IMR-90 (cell line): ENCODE measurements at regions not wholly inside any gene's neighbourhood (a gene's known extent, or its start where the extent isn't known, plus 50 kb on each side); places are given as distances from the start of the nearest gene placed in this dataset.
A peak's percentile ranks its signal among the peaks of the same experiment; 100 is the strongest.

Experiments
- ATAC-seq: fragments of 200-7000 bp; cut with Tn5 transposase; 2 replicates; pipeline ENCODE4 v1.9.1; 2020; ENCODE audit warnings: low read depth, mild to moderate bottlenecking, moderate library complexity
- BruUV-seq: library from RNA; stranded (reverse); fragments of 400-500 nt; replicated peaks from 2 replicates; lab custom pipeline; 2021; lab: Mats Ljungman, UMichigan
- CTCF ChIA-PET: fragments of 300-600 bp; formaldehyde crosslinking; extraction: SDS; loops from one replicate; lab custom pipeline; 2021; ENCODE audit warnings: antibody characterized with exemption; lab: Yijun Ruan, JAX
- POLR2A ChIA-PET: fragments of 300-600 bp; sonication (Branson Sonifier 250); formaldehyde crosslinking; loops from one replicate; lab custom pipeline; 2022; ENCODE audit warnings: antibody characterized with exemption; ENCODE audit not compliant: unreplicated experiment; lab: Charles Lee
- DNase-seq: peaks from one replicate; pipeline ENCODE4 v3.0.0; 2013
- H2AFZ ChIP-seq: replicated peaks from 2 replicates; pipeline ENCODE3; 2013; ENCODE audit warnings: low read length, mild to moderate bottlenecking; ENCODE audit not compliant: poor library complexity
- H2AK5ac ChIP-seq: 2 replicates; pipeline ENCODE4 v1.6.1; 2013; ENCODE audit warnings: low read depth, low read length, inconsistent platforms
- H2AK9ac ChIP-seq: replicated peaks from 2 replicates; pipeline ENCODE3; 2013; ENCODE audit warnings: mild to moderate bottlenecking, low read depth, low read length, moderate library complexity; ENCODE audit not compliant: poor library complexity
- H2BK120ac ChIP-seq: 2 replicates; pipeline ENCODE4 v1.6.1; 2013; ENCODE audit warnings: low read depth, low read length, inconsistent platforms
- H2BK15ac ChIP-seq: 3 replicates; pipeline ENCODE4 v1.6.1; 2013; ENCODE audit warnings: low read depth, low read length, inconsistent platforms
- H2BK20ac ChIP-seq: 2 replicates; pipeline ENCODE4 v1.6.1; 2013; ENCODE audit warnings: low read depth, mild to moderate bottlenecking, inconsistent platforms, low read length, moderate library complexity
- H2BK5ac ChIP-seq: 2 replicates; pipeline ENCODE4 v1.6.1; 2013; ENCODE audit warnings: mild to moderate bottlenecking, low read depth, low read length, inconsistent platforms; ENCODE audit not compliant: poor library complexity, severe bottlenecking
- H3K14ac ChIP-seq: replicated peaks from 2 replicates; pipeline ENCODE4 v1.6.1; 2013; ENCODE audit warnings: low read depth, low read length, inconsistent platforms
- H3K18ac ChIP-seq: 2 replicates; pipeline ENCODE4 v1.6.1; 2013; ENCODE audit warnings: low read depth, low read length, control low read depth
- H3K23ac ChIP-seq: 2 replicates; pipeline ENCODE4 v1.6.1; 2013; ENCODE audit warnings: low read depth, low read length, inconsistent platforms
- H3K27ac ChIP-seq: 2 replicates; pipeline ENCODE4 v1.5.1; 2013; ENCODE audit warnings: mild to moderate bottlenecking, control low read depth, low read length; ENCODE audit not compliant: insufficient read depth
- H3K27me3 ChIP-seq: 2 replicates; pipeline ENCODE4 v1.6.1; 2013; ENCODE audit warnings: low read length; ENCODE audit not compliant: control insufficient read depth, insufficient read depth
- H3K36me3 ChIP-seq: 2 replicates; pipeline ENCODE4 v1.6.1; 2013; ENCODE audit warnings: low read length, mixed read lengths; ENCODE audit not compliant: control insufficient read depth, insufficient read depth
- H3K4ac ChIP-seq: 2 replicates; pipeline ENCODE4 v1.6.1; 2013; ENCODE audit warnings: low read depth, low read length, inconsistent platforms
- H3K4me1 ChIP-seq: 2 replicates; pipeline ENCODE4 v1.6.1; 2013; ENCODE audit warnings: low read length, mixed read lengths; ENCODE audit not compliant: control insufficient read depth, insufficient read depth
- H3K4me2 ChIP-seq: 2 replicates; pipeline ENCODE4 v1.6.1; 2013; ENCODE audit warnings: low read depth, mild to moderate bottlenecking, control low read depth, low read length, moderate library complexity
- H3K4me3 ChIP-seq: 2 replicates; pipeline ENCODE4 v1.5.1; 2013; ENCODE audit warnings: low read depth, mild to moderate bottlenecking, control low read depth, low read length, moderate library complexity; ENCODE audit not compliant: insufficient read depth
- H3K56ac ChIP-seq: 2 replicates; pipeline ENCODE4 v1.6.1; 2013; ENCODE audit warnings: low read length, inconsistent platforms; ENCODE audit not compliant: insufficient read depth; ENCODE audit errors: extremely low read depth
- H3K79me1 ChIP-seq, 2 experiments: 2 replicates each; pipeline ENCODE4 v1.6.1; 2013; ENCODE audit warnings: low read length in 2 of 2, inconsistent platforms in 1 of 2, low read depth in 1 of 2
- H3K9ac ChIP-seq: 2 replicates; pipeline ENCODE4 v1.6.1; 2013; ENCODE audit warnings: low read depth, low read length, control low read depth
- H3K9me1 ChIP-seq: 2 replicates; pipeline ENCODE4 v1.6.1; 2013; ENCODE audit warnings: low read length, inconsistent platforms; ENCODE audit not compliant: insufficient read depth
- H3K9me3 ChIP-seq: 2 replicates; pipeline ENCODE4 v1.6.1; 2013; ENCODE audit warnings: low read length; ENCODE audit not compliant: control insufficient read depth, insufficient read depth
- H4K20me1 ChIP-seq: 2 replicates; pipeline ENCODE4 v1.6.1; 2013; ENCODE audit warnings: low read length, inconsistent platforms; ENCODE audit not compliant: insufficient read depth
- H4K5ac ChIP-seq: 2 replicates; pipeline ENCODE4 v1.6.1; 2013; ENCODE audit warnings: mild to moderate bottlenecking, low read depth, low read length, control low read depth
- H4K8ac ChIP-seq, 2 experiments: 2 replicates each; pipeline ENCODE4 v1.6.1; 2013; ENCODE audit warnings: low read depth in 2 of 2, low read length in 2 of 2, control low read depth in 1 of 2, inconsistent platforms in 1 of 2
- H4K91ac ChIP-seq: 2 replicates; pipeline ENCODE4 v1.6.1; 2013; ENCODE audit warnings: low read depth, low read length, inconsistent platforms; ENCODE audit not compliant: insufficient read depth
- CEBPB ChIP-seq: IDR thresholded peaks from 2 replicates; pipeline ENCODE4 v1.6.1; 2012; ENCODE audit warnings: low read depth, low read length, improper control_type of control experiment
- RFX5 ChIP-seq: IDR thresholded peaks from 2 replicates; pipeline ENCODE4 v1.8.0; 2012; ENCODE audit warnings: low read depth, mild to moderate bottlenecking, low read length, moderate library complexity
- WGBS, 2 experiments: methylation state at CpG; one replicate each; pipeline versions ENCODE4 v1.1.5 to v1.1.7; 2013; ENCODE audit warnings: missing lambda C conversion rate in 2 of 2; ENCODE audit not compliant: insufficient read length in 1 of 2; ENCODE audit errors: extremely low coverage in 2 of 2; 5-methylcytosine and 5-hydroxymethylcytosine counted together
- dilution Hi-C: fragments of 300-500 bp; cut with HindIII; formaldehyde crosslinking; loops from one replicate; pipeline ENCODE4 v1.14.3; 2018; ENCODE audit warnings: low sequenced_read_pairs; ENCODE audit not compliant: unreplicated experiment
- in situ Hi-C: fragments of 300-500 bp; cut with MboI; formaldehyde crosslinking; loops from 3 replicates; pipeline ENCODE4 v1.14.3; 2019; ENCODE audit warnings: low sequenced_read_pairs, inconsistent platforms, mixed read lengths
- intact Hi-C: fragments of 100-400 bp; cut with micrococcal nuclease; formaldehyde crosslinking; loops from 2 replicates; pipeline ENCODE4 v1.10.0; 2022

DNA sequence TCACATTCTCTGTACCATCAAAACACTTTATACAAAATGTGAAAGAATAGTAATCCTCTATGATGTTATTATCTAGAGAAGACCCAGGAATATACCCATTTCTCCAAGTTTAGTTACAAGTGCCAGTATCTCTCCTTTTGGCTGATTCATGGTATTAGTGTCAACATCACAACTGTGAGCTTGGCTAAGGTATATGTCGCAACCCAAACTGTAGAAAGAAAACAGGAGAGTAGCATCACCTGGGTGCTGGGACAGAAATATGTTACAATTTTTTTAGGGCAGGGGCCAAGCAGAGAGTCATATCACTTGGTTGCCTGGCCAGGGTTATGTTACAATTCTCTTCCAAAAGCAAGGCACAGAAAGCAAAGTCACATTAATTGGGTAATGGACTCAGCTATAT is 127.2 kb upstream of the ZNF91 start:
- no peak overlapping the region for H2AFZ ChIP-seq
- H3K9me3 ChIP-seq: peaks cover 23% of the 10 kb centered on the region
- in situ Hi-C loops: no loop called here
- no peak overlapping the region for H2AK5ac ChIP-seq
- no peak for DNase-seq
- H3K23ac ChIP-seq: no peak overlapping the region
- no peaks in the 10 kb centered on the region for H3K27me3 ChIP-seq
- no peak overlapping the region for H2AK9ac ChIP-seq
- TF ChIP-seq CEBPB (0 out of 2 replicates have a peak, but pooled peaks have one; percentile 10), RFX5 (no peak)
- H2BK120ac ChIP-seq: no peak overlapping the region
- H4K91ac ChIP-seq: no peak overlapping the region
- WGBS, 2 experiments: no CpG with 5 or more reads among the region's 1 CpG
- no peaks in the 10 kb centered on the region for H4K20me1 ChIP-seq
- no peak overlapping the region for H2BK15ac ChIP-seq
- no peak overlapping the region for H3K14ac ChIP-seq
- no peaks in the 10 kb centered on the region for H3K9me1 ChIP-seq
- no peak overlapping the region for H3K56ac ChIP-seq
- no peak overlapping the region for H3K4me2 ChIP-seq
- H4K5ac ChIP-seq: no peak overlapping the region
- no peak overlapping the region for H3K4me3 ChIP-seq
- intact Hi-C loops: no loop called here
- H3K36me3 ChIP-seq: no peaks in the 10 kb centered on the region
- ChIA-PET CTCF (no interaction called here), POLR2A (no interaction called here)
- H3K27ac ChIP-seq: no peak overlapping the region
- no peak for ATAC-seq
- H3K4me1 ChIP-seq: no peaks in the 10 kb centered on the region
- H2BK20ac ChIP-seq: no peak overlapping the region
- H2BK5ac ChIP-seq: no peak overlapping the region
- BruUV-seq: no TSS peak
- dilution Hi-C loops: no loop called here
- H3K9ac ChIP-seq: no peak overlapping the region
- H3K79me1 ChIP-seq: no peaks in the 10 kb centered on the region
- no peak overlapping the region for H3K18ac ChIP-seq
- H3K4ac ChIP-seq: no peak overlapping the region
- H4K8ac ChIP-seq: no peak overlapping the region
